Posterior vena cava (tissue), 2 donors: ENCODE measurements at regions not wholly inside any gene's neighbourhood (a gene's known extent, or its start where the extent isn't known, plus 50 kb on each side); places are given as distances from the start of the nearest gene placed in this dataset.
"Not testable (repeated sequence)": the region's sequence is repeated elsewhere in the genome, so short reads cannot be mapped to it uniquely, and the experiment has no call there.

Experiments used
- DNase-seq: peaks from one replicate; pipeline ENCODE4 v3.0.0-alpha.2; 2020; ENCODE audit warnings: low spot score
- intact Hi-C, 2 donors: fragments of 100-400 bp; cut with DNase I; formaldehyde crosslinking; loops; one replicate each; pipeline versions ENCODE4 v1.14.1 to v1.14.2; 2022 to 2023
- donor health status: DM: yes; HTN: yes; CAD: no.
- donor health status: DM: yes; HTN: yes; CAD: no.

GRCh38 chr4:188767496-188767895 lies 628.3 kb downstream of the TRIML1 start:
- intact Hi-C loops, result no loop called here
- no peak for DNase-seq

GRCh38 chr4:188778905-188779304 lies 639.7 kb downstream of the TRIML1 start:
- intact Hi-C loops, result no loop called here
- no peak for DNase-seq

GRCh38 chr4:188779581-188779980 lies 640.3 kb downstream of the TRIML1 start:
- no peak for DNase-seq
- intact Hi-C loops, result no loop called here

- no peak for DNase-seq
Observed at GRCh38 chr4:188780028-188780427, 640.8 kb downstream of the TRIML1 start.

GRCh38 chr4:188780686-188781085 lies 641.4 kb downstream of the TRIML1 start:
- no peak for DNase-seq
- intact Hi-C loops, result no loop called here

More at GRCh38 chr4:188780028-188780427, 640.8 kb downstream of the TRIML1 start:
- intact Hi-C loops, result no loop called here

- DNase-seq, result no peak
- intact Hi-C loops, result no loop called here
Observed at GRCh38 chr4:188781655-188782054, 642.4 kb downstream of the TRIML1 start.

- intact Hi-C loops, result no loop called here
- no peak for DNase-seq
Observed at GRCh38 chr4:188783175-188783574, 643.9 kb downstream of the TRIML1 start.

GRCh38 chr4:188783606-188784160 lies 644.4 kb downstream of the TRIML1 start:
- DNase-seq, result no peak
- intact Hi-C loops, result no loop called here

GRCh38 chr4:188796600-188796999 lies 657.4 kb downstream of the TRIML1 start:
- DNase-seq, intact Hi-C loops: not testable (repeated sequence)

GRCh38 chr4:188797011-188797410 lies 657.8 kb downstream of the TRIML1 start:
- intact Hi-C loops, result not testable (repeated sequence)

GRCh38 chr4:188804861-188805260 lies 665.6 kb downstream of the TRIML1 start:
- intact Hi-C loops, result no loop called here
- DNase-seq, result no peak

More at GRCh38 chr4:188797011-188797410, 657.8 kb downstream of the TRIML1 start:
- DNase-seq, result not testable (repeated sequence)

- intact Hi-C loops, result no loop called here
- DNase-seq, result no peak
Observed at GRCh38 chr4:188811121-188811520, 671.9 kb downstream of the TRIML1 start.

- intact Hi-C loops, result no loop called here
- DNase-seq, result no peak
Observed at GRCh38 chr4:188812644-188813043, 673.4 kb downstream of the TRIML1 start.

GRCh38 chr4:188818300-188818699 lies 679.1 kb downstream of the TRIML1 start:
- intact Hi-C loops, result no loop called here

GRCh38 chr4:188819233-188819632 lies 680.0 kb downstream of the TRIML1 start:
- intact Hi-C loops, result no loop called here
- no peak for DNase-seq

More at GRCh38 chr4:188818300-188818699, 679.1 kb downstream of the TRIML1 start:
- DNase-seq, result no peak

GRCh38 chr4:188821500-188821899 lies 682.3 kb downstream of the TRIML1 start:
- no peak for DNase-seq
- intact Hi-C loops, result no loop called here

GRCh38 chr4:188822698-188823097 lies 683.5 kb downstream of the TRIML1 start:
- no peak for DNase-seq
- intact Hi-C loops, result no loop called here

- no peak for DNase-seq
- intact Hi-C loops, result no loop called here
Observed at GRCh38 chr4:188824553-188824952, 685.3 kb downstream of the TRIML1 start.

GRCh38 chr4:188826393-188826792 lies 687.2 kb downstream of the TRIML1 start:
- no peak for DNase-seq
- intact Hi-C loops, result no loop called here

GRCh38 chr4:188839704-188840103 lies 700.5 kb downstream of the TRIML1 start:
- DNase-seq, result no peak
- intact Hi-C loops, result no loop called here

- intact Hi-C loops, result no loop called here
Observed at GRCh38 chr4:188841523-188841922, 702.3 kb downstream of the TRIML1 start.

GRCh38 chr4:188854436-188854835 lies 715.2 kb downstream of the TRIML1 start:
- DNase-seq, result no peak
- intact Hi-C loops, result no loop called here

More at GRCh38 chr4:188841523-188841922, 702.3 kb downstream of the TRIML1 start:
- DNase-seq, result no peak
